H9 (cell line): ENCODE measurements at regions not wholly inside any gene's neighbourhood (a gene's known extent, or its start where the extent isn't known, plus 50 kb on each side); places are given as distances from the start of the nearest gene placed in this dataset.

Experiments
- DNase-seq: peaks from one replicate; pipeline ENCODE4 v3.0.0-alpha.2; 2017
- H2AFZ ChIP-seq: one replicate; pipeline ENCODE4 v1.6.1; 2013; ENCODE audit warnings: mild to moderate bottlenecking, low read length, control low read depth, moderate library complexity
- H2AK5ac ChIP-seq: 2 replicates; pipeline ENCODE4 v1.6.1; 2013; ENCODE audit warnings: low read length, control low read depth, mixed read lengths; ENCODE audit not compliant: insufficient read length
- H2BK120ac ChIP-seq: one replicate; pipeline ENCODE4 v1.6.1; 2013; ENCODE audit warnings: low read depth, mild to moderate bottlenecking, low read length, control low read depth, inconsistent platforms; ENCODE audit not compliant: poor library complexity, severe bottlenecking
- H2BK12ac ChIP-seq: 2 replicates; pipeline ENCODE4 v1.6.1; 2013; ENCODE audit warnings: low read length, control low read depth, mixed read lengths, low read depth; ENCODE audit not compliant: insufficient read length
- H2BK15ac ChIP-seq: 2 replicates; pipeline ENCODE4 v1.6.1; 2013; ENCODE audit warnings: low read depth, low read length, control low read depth
- H2BK20ac ChIP-seq: one replicate; pipeline ENCODE4 v1.6.1; 2013; ENCODE audit warnings: low read depth, mild to moderate bottlenecking, low read length, control low read depth, inconsistent platforms; ENCODE audit not compliant: poor library complexity, severe bottlenecking
- H2BK5ac ChIP-seq: 2 replicates; pipeline ENCODE4 v1.6.1; 2013; ENCODE audit warnings: low read length, control low read depth, mixed read lengths; ENCODE audit not compliant: insufficient read length
- H3K14ac ChIP-seq: 2 replicates; pipeline ENCODE4 v1.6.1; 2013; ENCODE audit warnings: low read length, control low read depth; ENCODE audit not compliant: insufficient read depth
- H3K18ac ChIP-seq: 2 replicates; pipeline ENCODE4 v1.6.1; 2013; ENCODE audit warnings: low read depth, mild to moderate bottlenecking, mixed read lengths, low read length, control low read depth; ENCODE audit not compliant: insufficient read length
- H3K23ac ChIP-seq: 2 replicates; pipeline ENCODE4 v1.6.1; 2013; ENCODE audit warnings: low read length, control low read depth, mixed read lengths, low read depth; ENCODE audit not compliant: insufficient read length
- H3K23me2 ChIP-seq: 2 replicates; pipeline ENCODE4 v1.6.1; 2013; ENCODE audit warnings: low read depth, mild to moderate bottlenecking, mixed read lengths, low read length, control low read depth; ENCODE audit not compliant: insufficient read length, poor library complexity, severe bottlenecking
- H3K27ac ChIP-seq: 2 replicates; pipeline ENCODE4 v1.5.1; 2013; ENCODE audit warnings: low read length, control low read depth, mixed read lengths, low read depth; ENCODE audit not compliant: insufficient read length
- H3K27me3 ChIP-seq: 2 replicates; pipeline ENCODE4 v1.6.1; 2013; ENCODE audit warnings: low read length, control low read depth, inconsistent platforms; ENCODE audit not compliant: insufficient read depth
- H3K4ac ChIP-seq: 2 replicates; pipeline ENCODE4 v1.6.1; 2013; ENCODE audit warnings: low read depth, mild to moderate bottlenecking, control low read depth, inconsistent platforms, low read length, moderate library complexity
- H3K4me1 ChIP-seq: 2 replicates; pipeline ENCODE4 v1.6.1; 2013; ENCODE audit warnings: low read length, control low read depth, inconsistent platforms; ENCODE audit not compliant: insufficient read depth
- H3K4me2 ChIP-seq: 2 replicates; pipeline ENCODE4 v1.6.1; 2013; ENCODE audit warnings: low read length, control low read depth, mixed read lengths; ENCODE audit not compliant: insufficient read length, insufficient read depth
- H3K56ac ChIP-seq: 2 replicates; pipeline ENCODE4 v1.6.1; 2013; ENCODE audit warnings: low read depth, mild to moderate bottlenecking, mixed read lengths, low read length, control low read depth; ENCODE audit not compliant: insufficient read length
- H3K79me1 ChIP-seq: 2 replicates; pipeline ENCODE4 v1.6.1; 2013; ENCODE audit warnings: low read depth, mild to moderate bottlenecking, moderate library complexity, low read length, control low read depth, inconsistent platforms; ENCODE audit not compliant: insufficient read depth, poor library complexity, severe bottlenecking
- H3K79me2 ChIP-seq: 2 replicates; pipeline ENCODE4 v1.6.1; 2013; ENCODE audit warnings: low read length, control low read depth, inconsistent platforms; ENCODE audit not compliant: insufficient read depth
- H3K9ac ChIP-seq: 2 replicates; pipeline ENCODE4 v1.6.1; 2013; ENCODE audit warnings: low read length, control low read depth, mixed read lengths; ENCODE audit not compliant: insufficient read length; ENCODE audit errors: extremely low read depth
- H3K9me3 ChIP-seq: one replicate; pipeline ENCODE4 v1.6.1; 2013; ENCODE audit warnings: low read depth, low read length, inconsistent platforms; ENCODE audit not compliant: control insufficient read depth
- H3T11ph ChIP-seq: one replicate; pipeline ENCODE4 v1.6.1; 2013; ENCODE audit warnings: mild to moderate bottlenecking, low read length, control low read depth, inconsistent platforms
- H4K20me1 ChIP-seq: one replicate; pipeline ENCODE4 v1.6.1; 2013; ENCODE audit not compliant: control insufficient read depth, insufficient read length, insufficient read depth
- H4K5ac ChIP-seq: 2 replicates; pipeline ENCODE4 v1.6.1; 2013; ENCODE audit warnings: low read depth, mild to moderate bottlenecking, mixed read lengths, low read length, control low read depth; ENCODE audit not compliant: insufficient read length
- H4K8ac ChIP-seq: replicated peaks from 2 replicates; pipeline ENCODE4 v1.6.1; 2013; ENCODE audit warnings: low read length, control low read depth, mixed read lengths, low read depth; ENCODE audit not compliant: insufficient read length
- H4K91ac ChIP-seq: 2 replicates; pipeline ENCODE4 v1.6.1; 2013; ENCODE audit warnings: low read depth, mild to moderate bottlenecking, moderate library complexity, mixed read lengths, low read length, control low read depth; ENCODE audit not compliant: insufficient read length
- H3K27ac Mint-ChIP-seq, 3 experiments: 2 replicates in 2 of 3; 3 replicates in 1 of 3; pipeline ENCODE4 v1.8.0; 2020 to 2021; ENCODE audit warnings: mixed read lengths in 3 of 3, mild to moderate bottlenecking in 1 of 3, moderate library complexity in 1 of 3
- H3K27me3 Mint-ChIP-seq: 2 replicates; pipeline ENCODE4 v1.8.0; 2021; ENCODE audit warnings: low read depth, mild to moderate bottlenecking, moderate library complexity, mixed read lengths
- H3K36me3 Mint-ChIP-seq, 3 experiments: 2 replicates in 2 of 3; 3 replicates in 1 of 3; pipeline ENCODE4 v1.8.0; 2020 to 2021; ENCODE audit warnings: low read depth in 3 of 3, mixed read lengths in 3 of 3; ENCODE audit not compliant: insufficient read depth in 1 of 3
- H3K4me1 Mint-ChIP-seq, 2 experiments: 2 replicates each; pipeline ENCODE4 v1.8.0; 2020; ENCODE audit warnings: mixed read lengths in 2 of 2
- H3K4me3 Mint-ChIP-seq, 2 experiments: 2 replicates in 1 of 2; 3 replicates in 1 of 2; pipeline ENCODE4 v1.8.0; 2020 to 2021; ENCODE audit warnings: mild to moderate bottlenecking in 2 of 2, mixed read lengths in 2 of 2, moderate library complexity in 1 of 2
- H3K9me3 Mint-ChIP-seq, 2 experiments: 2 replicates in 1 of 2; 3 replicates in 1 of 2; pipeline ENCODE4 v1.8.0; 2020; ENCODE audit warnings: mild to moderate bottlenecking in 2 of 2, mixed read lengths in 2 of 2, moderate library complexity in 1 of 2
- CTCF ChIP-seq: fragments of 200-600 bp; sonication (generic); conservative IDR thresholded peaks from 3 replicates; pipeline ENCODE4 v1.8.0; 2021; ENCODE audit warnings: antibody characterized with exemption, mild to moderate bottlenecking
- WGBS: extraction: QIAGEN DNeasy Blood & Tissue Kit; methylation state at CpG from one replicate; pipeline ENCODE4 v1.1.7; 2013; ENCODE audit warnings: missing lambda C conversion rate, low lambda C conversion rate, mixed read lengths; ENCODE audit not compliant: insufficient read length; ENCODE audit errors: extremely low coverage; 5-methylcytosine and 5-hydroxymethylcytosine counted together

GRCh38 chr7:18175801-18176450, 148.3 kb upstream of the PRPS1L1 start:
- H3K27ac ChIP-seq, result no peak overlapping the region
- Mint-ChIP-seq H3K27ac (no peak overlapping the region), H3K4me1 (peaks cover 3% of the 10 kb centered on the region in 2 experiments; a peak in 1 of 4 replicates), H3K36me3 (no peaks in the 10 kb centered on the region), H3K9me3 (no peaks in the 10 kb centered on the region), H3K4me3 (no peak overlapping the region), H3K27me3 (no peaks in the 10 kb centered on the region)
- H3K18ac ChIP-seq, result no peak overlapping the region
- H3K4me2 ChIP-seq, result no peak overlapping the region
- no peak overlapping the region for H3K9ac ChIP-seq
- no peaks in the 10 kb centered on the region for H3K9me3 ChIP-seq
- no peaks in the 10 kb centered on the region for H3K79me2 ChIP-seq
- H2AK5ac ChIP-seq, result no peak overlapping the region
- no peak overlapping the region for H3K56ac ChIP-seq
- no peak overlapping the region for H3K14ac ChIP-seq
- no peaks in the 10 kb centered on the region for H3K23me2 ChIP-seq
- no peaks in the 10 kb centered on the region for H3K4me1 ChIP-seq
- H4K5ac ChIP-seq, result no peak overlapping the region
- no peak overlapping the region for H3T11ph ChIP-seq
- DNase-seq, result no peak
- no peak overlapping the region for H2AFZ ChIP-seq
- H2BK12ac ChIP-seq, result no peak overlapping the region
- H2BK15ac ChIP-seq, result no peak overlapping the region
- no peak overlapping the region for H3K23ac ChIP-seq
- no peaks in the 10 kb centered on the region for H3K79me1 ChIP-seq
- no peaks in the 10 kb centered on the region for H4K20me1 ChIP-seq
- no peak overlapping the region for H3K4ac ChIP-seq
- H4K8ac ChIP-seq, result no peak overlapping the region
- H2BK5ac ChIP-seq, result no peak overlapping the region
- H2BK120ac ChIP-seq, result no peak overlapping the region
- no CpG with 5 or more reads among the region's 2 CpGs for WGBS
- H2BK20ac ChIP-seq, result no peak overlapping the region
- TF ChIP-seq CTCF, result no peak
- no peak overlapping the region for H4K91ac ChIP-seq
- H3K27me3 ChIP-seq, result no peaks in the 10 kb centered on the region
